ENCODE measurements at regions not wholly inside any gene's neighbourhood (a gene's known extent, or its start where the extent isn't known, plus 50 kb on each side); places are given as distances from the start of the nearest gene placed in this dataset.

GRCh38 chr1:185480545-185480944, 163.5 kb upstream of the IVNS1ABP start:
- no peaks in the 10 kb centered on the region for H3K27me3 ChIP-seq
- no peaks in the 10 kb centered on the region for H3K36me3 ChIP-seq
- no peak for DNase-seq
- no peaks in the 10 kb centered on the region for H3K9me3 ChIP-seq
- no peak for TF ChIP-seq EP300 (IDR thresholded peaks at IDR 0.05)
- no peak for TF ChIP-seq POLR2A (IDR thresholded peaks at IDR 0.05)
- no peak for TF ChIP-seq CTCF (IDR thresholded peaks at IDR 0.05)
- WGBS, 3 donors = 54 to 74% (median 70%) methylated on average over 2 of the region's 2 CpGs
- intact Hi-C loops (cut with DNase I) = no loop called here
- no peak overlapping the region for H3K4me3 ChIP-seq
- no peak overlapping the region for H3K27ac ChIP-seq
- no peaks in the 10 kb centered on the region for H3K4me1 ChIP-seq (ENCODE audit: insufficient read depth)

DNA sequence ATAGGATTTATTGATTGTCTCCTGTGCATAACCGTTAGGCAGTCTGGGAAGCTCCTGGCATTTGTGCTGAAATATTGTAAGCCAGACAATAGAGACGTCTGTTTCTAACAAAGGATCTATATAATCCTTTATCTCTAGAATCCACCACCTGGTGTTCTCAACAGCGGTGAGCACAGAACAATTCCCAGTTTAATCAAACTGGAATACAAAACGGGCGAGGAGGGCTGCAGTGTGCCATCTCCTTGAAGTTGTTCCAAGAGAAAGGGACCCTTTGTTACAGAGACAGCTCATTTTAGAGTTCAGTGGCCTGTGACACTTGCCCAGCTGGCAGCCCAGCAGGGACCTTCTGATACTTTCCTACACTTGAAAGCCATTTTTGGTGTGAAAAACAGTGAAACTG, 162.8 kb upstream of the IVNS1ABP start:
- Histone ChIP-seq H3K4me1 (ENCODE audit: insufficient read depth) (no peaks in the 10 kb centered on the region), H3K9me3 (no peaks in the 10 kb centered on the region), H3K27ac (no peak overlapping the region), H3K36me3 (no peaks in the 10 kb centered on the region), H3K27me3 (no peaks in the 10 kb centered on the region), H3K4me3 (no peak overlapping the region)
- 74 to 79% (median 76%) methylated on average over 5 of the region's 5 CpGs for WGBS, 3 donors
- TF ChIP-seq POLR2A (IDR thresholded peaks at IDR 0.05) (no peak), EP300 (IDR thresholded peaks at IDR 0.05) (no peak), CTCF (IDR thresholded peaks at IDR 0.05) (no peak)
- intact Hi-C loops (cut with DNase I) = no loop called here
- DNase-seq = no peak

GRCh38 chr1:185478877-185479276, 161.8 kb upstream of the IVNS1ABP start:
- Histone ChIP-seq H3K9me3 (no peaks in the 10 kb centered on the region), H3K4me1 (ENCODE audit: insufficient read depth) (no peaks in the 10 kb centered on the region), H3K36me3 (no peaks in the 10 kb centered on the region), H3K4me3 (no peak overlapping the region), H3K27me3 (no peaks in the 10 kb centered on the region), H3K27ac (no peak overlapping the region)
- no peak for TF ChIP-seq POLR2A (IDR thresholded peaks at IDR 0.05)
- TF ChIP-seq CTCF (IDR thresholded peaks at IDR 0.05) = no peak
- intact Hi-C loops (cut with DNase I) = no loop called here
- no peak for DNase-seq
- 94 to 97% (median 96%) methylated on average over 3 of the region's 3 CpGs for WGBS, 3 donors

- Histone ChIP-seq H3K27me3 (no peaks in the 10 kb centered on the region), H3K4me1 (ENCODE audit: insufficient read depth) (no peaks in the 10 kb centered on the region), H3K27ac (no peak overlapping the region), H3K4me3 (no peak overlapping the region), H3K9me3 (no peaks in the 10 kb centered on the region), H3K36me3 (no peaks in the 10 kb centered on the region)
- no peak for DNase-seq
- intact Hi-C loops (cut with DNase I) = no loop called here
- 71 to 86% (median 80%) methylated on average over 6 of the region's 6 CpGs for WGBS, 3 donors
- TF ChIP-seq EP300 (IDR thresholded peaks at IDR 0.05) = no peak
- TF ChIP-seq POLR2A (IDR thresholded peaks at IDR 0.05) = no peak
- TF ChIP-seq CTCF (IDR thresholded peaks at IDR 0.05) = no peak
These were observed 160.9 kb upstream of the IVNS1ABP start for GRCh38 chr1:185477638-185478580.
